ENCODE measurements at regions not wholly inside any gene's neighbourhood (a gene's known extent, or its start where the extent isn't known, plus 50 kb on each side); places are given as distances from the start of the nearest gene placed in this dataset.
"Not testable (repeated sequence)": the region's sequence is repeated elsewhere in the genome, so short reads cannot be mapped to it uniquely, and the experiment has no call there.

DNA sequence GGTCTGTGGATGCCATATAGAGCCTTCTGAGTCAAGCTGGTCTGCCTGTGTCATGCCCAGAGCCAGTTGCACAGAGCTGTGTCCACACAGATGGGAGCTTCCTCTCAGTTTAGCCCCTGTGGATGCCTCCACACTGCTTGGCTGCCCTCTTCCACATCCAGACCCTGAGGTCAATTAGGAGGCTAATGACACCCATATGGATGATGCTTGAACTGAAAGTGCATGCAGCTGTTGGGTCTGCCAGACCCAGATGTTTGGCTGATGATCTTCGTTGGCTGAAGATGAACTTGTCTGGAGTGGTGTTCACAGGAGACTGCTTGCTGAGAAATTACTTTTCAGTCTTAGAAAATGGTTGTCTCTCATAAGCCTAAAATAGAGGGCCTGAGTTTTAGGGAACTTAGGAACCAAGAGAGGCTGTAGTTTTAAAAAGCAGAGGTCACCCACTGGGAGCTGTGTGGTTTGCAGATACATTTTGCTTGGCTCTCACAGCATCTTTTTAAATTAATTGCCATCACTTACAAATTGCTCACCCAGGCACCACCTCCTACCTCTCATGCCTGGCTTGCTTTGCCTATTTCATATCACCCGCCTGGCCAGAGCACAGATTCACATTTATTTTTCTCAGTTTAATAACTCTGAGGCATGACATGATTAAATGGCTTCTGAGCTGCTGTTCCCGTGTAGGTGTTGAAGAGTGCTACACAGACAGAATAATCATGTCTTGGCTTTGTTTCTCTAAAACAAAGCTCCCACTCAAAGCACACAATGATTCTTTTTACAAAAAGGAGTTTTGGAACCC is 176.1 kb downstream of the MINAR1 start:
- no peak for DNase-seq (ENCODE audit: low spot score)
- TF ChIP-seq, protein P1, sequence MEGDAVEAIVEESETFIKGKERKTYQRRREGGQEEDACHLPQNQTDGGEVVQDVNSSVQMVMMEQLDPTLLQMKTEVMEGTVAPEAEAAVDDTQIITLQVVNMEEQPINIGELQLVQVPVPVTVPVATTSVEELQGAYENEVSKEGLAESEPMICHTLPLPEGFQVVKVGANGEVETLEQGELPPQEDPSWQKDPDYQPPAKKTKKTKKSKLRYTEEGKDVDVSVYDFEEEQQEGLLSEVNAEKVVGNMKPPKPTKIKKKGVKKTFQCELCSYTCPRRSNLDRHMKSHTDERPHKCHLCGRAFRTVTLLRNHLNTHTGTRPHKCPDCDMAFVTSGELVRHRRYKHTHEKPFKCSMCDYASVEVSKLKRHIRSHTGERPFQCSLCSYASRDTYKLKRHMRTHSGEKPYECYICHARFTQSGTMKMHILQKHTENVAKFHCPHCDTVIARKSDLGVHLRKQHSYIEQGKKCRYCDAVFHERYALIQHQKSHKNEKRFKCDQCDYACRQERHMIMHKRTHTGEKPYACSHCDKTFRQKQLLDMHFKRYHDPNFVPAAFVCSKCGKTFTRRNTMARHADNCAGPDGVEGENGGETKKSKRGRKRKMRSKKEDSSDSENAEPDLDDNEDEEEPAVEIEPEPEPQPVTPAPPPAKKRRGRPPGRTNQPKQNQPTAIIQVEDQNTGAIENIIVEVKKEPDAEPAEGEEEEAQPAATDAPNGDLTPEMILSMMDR (conservative IDR thresholded peaks at IDR 0.05; ENCODE audit: low read depth): no peak
- CTCF ChIA-PET: interaction anchor here (0.6 kb wide), 1 partner anchor 11 kb away, joined by 3 read pairs; no protein-coding TSS in a partner anchor
- POLR2A ChIA-PET (ENCODE audit: low non-redundant PET): no interaction called here
- no peak overlapping the region for H3K27ac ChIP-seq

DNA sequence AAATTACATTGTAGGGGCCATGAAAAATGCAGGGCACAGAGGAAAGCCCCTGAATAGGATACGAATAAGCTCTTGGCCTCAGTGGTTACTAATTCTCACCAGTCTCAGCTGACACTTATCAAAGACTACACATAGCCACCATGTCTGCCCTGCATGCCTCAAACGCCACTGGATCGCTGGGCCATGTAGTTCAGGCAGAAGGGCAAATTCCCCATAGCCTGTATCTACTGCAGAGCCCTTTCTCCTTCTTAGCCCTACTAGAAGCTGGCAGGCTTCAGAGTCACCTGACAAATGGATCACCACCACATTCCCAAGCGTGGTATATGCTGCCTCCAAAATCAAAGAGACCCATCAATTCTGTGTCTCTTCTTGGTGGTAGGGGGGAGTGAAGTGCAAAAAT is 177.4 kb downstream of the MINAR1 start:
- H3K27ac ChIP-seq: no peak overlapping the region
- ChIA-PET POLR2A (ENCODE audit: low non-redundant PET) (no interaction called here), CTCF (no interaction called here)
- no peak for DNase-seq (ENCODE audit: low spot score)
- TF ChIP-seq, protein P1 (conservative IDR thresholded peaks at IDR 0.05; ENCODE audit: low read depth): no peak

DNA sequence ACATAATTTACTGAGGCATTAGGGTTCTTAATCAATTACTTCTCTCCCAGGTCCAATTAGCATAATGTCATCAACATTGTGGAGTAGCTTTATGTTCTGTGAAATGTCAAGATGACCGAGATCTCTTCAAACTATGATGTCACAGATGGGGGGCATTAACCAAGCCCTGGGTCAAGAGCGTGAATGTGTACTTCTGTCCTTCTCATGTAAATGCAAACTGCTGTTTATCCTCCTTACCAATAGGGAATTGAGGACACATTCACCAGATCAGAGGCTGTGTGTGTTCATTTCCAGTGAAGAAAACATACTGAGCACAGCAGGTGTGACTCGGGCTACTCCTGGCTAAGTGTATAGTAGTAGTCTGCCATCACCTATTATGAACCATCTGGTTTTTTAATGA is 177.9 kb downstream of the MINAR1 start:
- DNase-seq (ENCODE audit: low spot score): no peak
- no peak overlapping the region for H3K27ac ChIP-seq
- ChIA-PET POLR2A (ENCODE audit: low non-redundant PET) (no interaction called here), CTCF (interaction anchor here (0.6 kb wide), 1 partner anchor 27 kb away, joined by 4 read pairs; no protein-coding TSS in a partner anchor)
- TF ChIP-seq, protein P1 (conservative IDR thresholded peaks at IDR 0.05; ENCODE audit: low read depth): no peak

DNA sequence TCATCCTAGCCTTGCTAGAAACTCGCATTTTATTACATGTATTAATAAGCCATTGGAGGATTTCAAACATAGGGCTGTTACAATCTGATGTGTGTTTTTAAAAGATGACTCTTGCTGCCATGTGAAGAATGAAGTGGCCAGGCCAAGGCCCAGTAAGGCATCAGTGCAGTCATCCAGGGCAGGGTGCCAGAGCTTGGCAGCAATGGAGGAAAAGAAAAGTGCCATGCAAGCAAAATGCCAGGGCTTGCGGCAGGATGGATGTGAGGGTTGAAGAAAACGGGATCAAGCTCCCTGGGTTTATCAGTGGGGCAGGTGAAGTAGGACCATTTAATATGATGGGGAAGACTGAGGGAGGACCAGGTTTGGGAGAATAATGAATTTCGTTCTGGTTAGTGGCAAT is 183.6 kb downstream of the MINAR1 start:
- TF ChIP-seq, protein P1 (conservative IDR thresholded peaks at IDR 0.05; ENCODE audit: low read depth): no peak
- POLR2A ChIA-PET (ENCODE audit: low non-redundant PET): no interaction called here
- H3K27ac ChIP-seq: no peak overlapping the region
- CTCF ChIA-PET: no interaction called here
- no peak for DNase-seq (ENCODE audit: low spot score)

DNA sequence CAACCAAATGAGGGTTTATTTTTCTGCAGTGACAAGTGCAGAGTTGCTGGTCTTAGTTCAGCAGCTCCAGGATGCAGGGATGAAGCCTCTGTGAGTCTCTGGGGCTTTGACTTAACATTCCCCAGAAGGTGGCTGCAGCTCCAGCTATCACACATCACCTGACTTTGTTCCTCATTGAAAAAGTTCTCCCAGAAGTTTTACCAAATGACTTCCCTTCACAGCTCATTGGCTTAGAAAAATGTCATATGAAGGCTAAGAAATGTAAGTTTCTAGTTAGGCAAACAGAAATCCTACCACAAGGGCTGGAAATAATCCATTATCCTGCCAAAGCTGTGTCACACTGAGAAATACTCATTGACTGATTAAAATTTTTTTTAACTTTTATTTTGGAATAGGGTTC is 184.9 kb downstream of the MINAR1 start:
- no peak for DNase-seq (ENCODE audit: low spot score)
- TF ChIP-seq, protein P1 (conservative IDR thresholded peaks at IDR 0.05; ENCODE audit: low read depth): no peak
- ChIA-PET CTCF (no interaction called here), POLR2A (ENCODE audit: low non-redundant PET) (no interaction called here)
- H3K27ac ChIP-seq: no peak overlapping the region

DNA sequence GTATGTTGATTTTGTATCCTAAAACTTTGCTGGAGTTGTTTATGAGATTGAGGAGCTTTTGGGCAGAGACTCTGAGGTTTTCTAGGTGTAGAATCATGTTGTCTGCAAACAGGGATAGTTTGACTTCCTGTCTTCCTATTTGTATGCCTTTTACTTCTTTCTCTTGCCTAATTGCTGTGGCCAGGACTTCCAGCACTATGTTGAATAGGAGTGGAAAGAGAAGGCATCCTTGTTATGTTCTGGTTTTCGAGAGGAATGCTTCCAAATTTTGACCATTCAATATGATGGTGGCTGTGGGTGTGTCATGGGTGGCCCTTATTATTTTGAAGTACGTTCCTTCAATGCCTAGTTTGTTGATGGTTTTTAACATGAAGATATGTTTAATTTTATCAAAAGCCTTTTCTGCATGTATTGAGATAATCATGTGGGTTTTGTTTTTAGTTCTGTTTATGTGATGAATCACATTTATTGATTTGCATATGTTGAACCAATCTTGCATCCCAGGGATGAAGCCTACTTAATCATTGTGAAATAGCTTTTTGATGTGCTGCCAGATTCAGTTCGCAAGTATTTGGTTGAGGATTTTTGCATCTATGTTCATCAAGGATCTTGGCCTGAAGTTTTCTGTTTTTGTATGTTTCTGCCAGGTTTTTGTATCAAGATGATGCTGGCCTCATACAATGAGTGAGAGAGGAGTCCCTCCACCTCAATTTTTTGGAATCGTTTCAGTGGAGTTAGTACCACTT is 188.1 kb downstream of the MINAR1 start:
- no peak for DNase-seq (ENCODE audit: low spot score)
- POLR2A ChIA-PET (ENCODE audit: low non-redundant PET): no interaction called here
- CTCF ChIA-PET: interaction anchor here (0.6 kb wide), 1 partner anchor 585 kb away, joined by 4 read pairs; no protein-coding TSS in a partner anchor
- TF ChIP-seq, protein P1 (conservative IDR thresholded peaks at IDR 0.05; ENCODE audit: low read depth): no peak
- H3K27ac ChIP-seq: no peak overlapping the region

DNA sequence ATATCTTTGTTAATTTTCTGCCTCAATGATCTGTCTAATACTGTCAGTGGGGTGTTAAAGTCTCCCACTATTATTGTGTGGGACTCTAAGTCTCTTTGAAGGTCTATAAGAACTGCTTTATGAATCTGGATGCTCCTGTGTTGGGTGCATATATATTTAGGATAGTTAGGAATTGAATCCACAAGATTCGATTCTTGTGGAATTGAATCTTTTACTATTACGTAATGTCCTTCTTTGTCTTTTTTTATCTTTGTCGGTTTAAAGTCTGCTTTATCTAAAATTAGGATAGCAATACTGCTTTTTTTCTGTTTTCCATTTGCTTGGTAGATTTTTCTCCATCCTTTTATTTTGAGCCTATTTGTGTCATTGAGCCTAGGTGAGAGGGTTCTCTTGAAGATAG is 189.7 kb downstream of the MINAR1 start:
- CTCF ChIA-PET; DNase-seq (ENCODE audit: low spot score); POLR2A ChIA-PET (ENCODE audit: low non-redundant PET); H3K27ac ChIP-seq: not testable (repeated sequence)

All from RWPE1 (cell line).